H1 (cell line): ENCODE measurements at regions not wholly inside any gene's neighbourhood (a gene's known extent, or its start where the extent isn't known, plus 50 kb on each side); places are given as distances from the start of the nearest gene placed in this dataset.

Experiments used
- CTCF ChIA-PET: fragments of 300-600 bp; sonication (Branson Sonifier 250); formaldehyde crosslinking; loops from one replicate; lab custom pipeline; 2021; ENCODE audit not compliant: partially characterized antibody; lab: Charles Lee
- POLR2A ChIA-PET: fragments of 300-600 bp; sonication (Branson Sonifier 250); formaldehyde crosslinking; loops from one replicate; lab custom pipeline; 2021; ENCODE audit warnings: inconsistent platforms; ENCODE audit not compliant: partially characterized antibody; lab: Charles Lee
- DNase-seq, 2 experiments: peaks; one replicate each; pipeline versions ENCODE4 v3.0.0 to v3.0.0-alpha.2; 2010 to 2022; ENCODE audit warnings: low spot score in 2 of 2, low read depth in 1 of 2, mixed read lengths in 1 of 2
- FAIRE-seq: peaks from 2 replicates; lab custom pipeline; 2011; peaks lifted over from hg19 to GRCh38; lab: Jason Lieb, UNC
- H2AFZ ChIP-seq: 2 replicates; pipeline ENCODE4 v1.8.1; 2012; ENCODE audit warnings: low read length, inconsistent platforms
- H2AK5ac ChIP-seq: 2 replicates; pipeline ENCODE4 v1.6.1; 2013; ENCODE audit warnings: low read depth, low read length
- H2BK120ac ChIP-seq: replicated peaks from 2 replicates; pipeline ENCODE3; 2013; ENCODE audit warnings: low read depth, low read length, inconsistent platforms
- H2BK12ac ChIP-seq: 2 replicates; pipeline ENCODE4 v1.6.1; 2013; ENCODE audit warnings: low read depth, low read length
- H2BK15ac ChIP-seq: 2 replicates; pipeline ENCODE4 v1.6.1; 2013; ENCODE audit warnings: low read length
- H2BK20ac ChIP-seq: 2 replicates; pipeline ENCODE4 v1.6.1; 2013; ENCODE audit warnings: low read length
- H2BK5ac ChIP-seq: 2 replicates; pipeline ENCODE4 v1.6.1; 2013; ENCODE audit warnings: low read depth, low read length
- H3K14ac ChIP-seq: 2 replicates; pipeline ENCODE4 v1.6.1; 2013; ENCODE audit warnings: inconsistent platforms; ENCODE audit not compliant: insufficient read length
- H3K18ac ChIP-seq: 2 replicates; pipeline ENCODE4 v1.6.1; 2013; ENCODE audit warnings: low read length; ENCODE audit errors: extremely low read depth
- H3K23ac ChIP-seq: 2 replicates; pipeline ENCODE4 v1.6.1; 2013; ENCODE audit warnings: inconsistent platforms; ENCODE audit not compliant: insufficient read length
- H3K23me2 ChIP-seq: 2 replicates; pipeline ENCODE4 v1.6.1; 2013; ENCODE audit warnings: low read depth, low read length
- H3K27ac ChIP-seq: 2 replicates; pipeline ENCODE4 v1.6.1; 2011; ENCODE audit warnings: low read depth, low read length, inconsistent platforms
- H3K27me3 ChIP-seq, 4 experiments: replicated peaks in 1 of 4; 1 replicate in 1 of 4; 2 replicates in 3 of 4; pipeline versions ENCODE4 v1.6.1 to v1.8.1; 2011 to 2013; ENCODE audit warnings: low read length in 3 of 4, mild to moderate bottlenecking in 3 of 4, inconsistent platforms in 2 of 4, mixed read lengths in 2 of 4, moderate library complexity in 1 of 4; ENCODE audit not compliant: control insufficient read depth in 3 of 4, insufficient read depth in 3 of 4; ENCODE audit errors: extremely low read depth in 1 of 4
- H3K36me3 ChIP-seq, 4 experiments: 2 replicates each; pipeline versions ENCODE4 v1.6.1 to v1.8.1; 2011 to 2013; ENCODE audit warnings: mild to moderate bottlenecking in 4 of 4, low read length in 3 of 4, moderate library complexity in 2 of 4, control low read depth in 1 of 4, inconsistent platforms in 1 of 4; ENCODE audit not compliant: insufficient read depth in 4 of 4, control insufficient read depth in 2 of 4
- H3K4ac ChIP-seq: replicated peaks from 2 replicates; pipeline ENCODE3; 2013; ENCODE audit warnings: low read length, low read depth, mixed read lengths, inconsistent platforms; ENCODE audit not compliant: insufficient read length
- H3K4me1 ChIP-seq, 4 experiments: replicated peaks in 1 of 4; 1 replicate in 1 of 4; 2 replicates in 3 of 4; pipeline versions ENCODE4 v1.6.1 to v1.8.1; 2011 to 2013; ENCODE audit warnings: low read length in 3 of 4, inconsistent platforms in 2 of 4, mixed read lengths in 1 of 4; ENCODE audit not compliant: insufficient read depth in 4 of 4, control insufficient read depth in 3 of 4
- H3K4me2 ChIP-seq, 2 experiments: 2 replicates each; pipeline versions ENCODE4 v1.6.1 to v1.8.1; 2011 to 2013; ENCODE audit warnings: low read depth in 2 of 2, low read length in 2 of 2, control low read depth in 1 of 2, inconsistent platforms in 1 of 2, mild to moderate bottlenecking in 1 of 2; ENCODE audit not compliant: insufficient read depth in 1 of 2
- H3K4me3 ChIP-seq, 4 experiments: fragments of 200-600, 300-600 bp in 1 of 4; sonication (generic), shearing (Covaris generic), sonication (Bioruptor Twin) in 1 of 4; 2 replicates each; pipeline versions ENCODE4 v1.5.1 to v1.8.1; 2011 to 2016; ENCODE audit warnings: low read length in 4 of 4, low read depth in 3 of 4, control low read depth in 2 of 4, inconsistent platforms in 2 of 4, mild to moderate bottlenecking in 2 of 4, mixed read lengths in 1 of 4, moderate library complexity in 1 of 4; ENCODE audit not compliant: insufficient read depth in 2 of 4; ENCODE audit errors: extremely low read depth in 1 of 4
- H3K56ac ChIP-seq: replicated peaks from 2 replicates; pipeline ENCODE3; 2013; ENCODE audit warnings: low read depth, mild to moderate bottlenecking, mixed read lengths, low read length, inconsistent platforms; ENCODE audit not compliant: insufficient read length
- H3K79me1 ChIP-seq: 2 replicates; pipeline ENCODE4 v1.6.1; 2013; ENCODE audit warnings: low read depth, low read length, control low read depth
- H3K79me2 ChIP-seq, 2 experiments: 2 replicates each; pipeline versions ENCODE4 v1.6.1 to v1.8.1; 2012 to 2013; ENCODE audit warnings: low read length in 2 of 2, mild to moderate bottlenecking in 2 of 2, inconsistent platforms in 1 of 2; ENCODE audit not compliant: insufficient read depth in 2 of 2, control insufficient read depth in 1 of 2
- H3K9ac ChIP-seq, 4 experiments: replicated peaks in 1 of 4; 1 replicate in 1 of 4; 2 replicates in 3 of 4; pipeline versions ENCODE4 v1.6.1 to v1.8.1; 2011 to 2013; ENCODE audit warnings: low read depth in 3 of 4, low read length in 3 of 4, control low read depth in 2 of 4, mild to moderate bottlenecking in 2 of 4, moderate library complexity in 2 of 4, inconsistent platforms in 1 of 4; ENCODE audit errors: extremely low read depth in 1 of 4
- H3K9me3 ChIP-seq, 2 experiments: 2 replicates each; pipeline versions ENCODE4 v1.6.1 to v1.8.1; 2012 to 2013; ENCODE audit warnings: mild to moderate bottlenecking in 2 of 2, moderate library complexity in 2 of 2, control low read depth in 1 of 2, inconsistent platforms in 1 of 2, low read depth in 1 of 2, low read length in 1 of 2, mixed read lengths in 1 of 2; ENCODE audit not compliant: insufficient read depth in 2 of 2
- H4K20me1 ChIP-seq, 2 experiments: replicated peaks in 1 of 2; 2 replicates each; pipeline versions ENCODE3 to v1.8.1; 2011 to 2013; ENCODE audit warnings: inconsistent platforms in 2 of 2, low read length in 2 of 2, mild to moderate bottlenecking in 1 of 2; ENCODE audit not compliant: insufficient read depth in 2 of 2, control insufficient read depth in 1 of 2
- H4K5ac ChIP-seq: 2 replicates; pipeline ENCODE4 v1.6.1; 2013; ENCODE audit warnings: low read length, low read depth, mixed read lengths, inconsistent platforms; ENCODE audit not compliant: insufficient read length
- H4K8ac ChIP-seq: 2 replicates; pipeline ENCODE4 v1.8.0; 2013; ENCODE audit warnings: mild to moderate bottlenecking, moderate library complexity, low read length, inconsistent platforms; ENCODE audit not compliant: insufficient read depth; ENCODE audit errors: extremely low read depth
- H4K91ac ChIP-seq: replicated peaks from 2 replicates; pipeline ENCODE3; 2013; ENCODE audit warnings: low read length, mixed read lengths, inconsistent platforms; ENCODE audit not compliant: insufficient read length
- CHD2 ChIP-seq: IDR thresholded peaks from 2 replicates; pipeline ENCODE4 v1.6.1; 2012; ENCODE audit warnings: low read length, improper control_type of control experiment
- KDM4A ChIP-seq: IDR thresholded peaks from one replicate; pipeline ENCODE4 v1.7.1; 2012; ENCODE audit warnings: low read depth, mild to moderate bottlenecking, moderate library complexity, low read length, inconsistent platforms; ENCODE audit not compliant: severe bottlenecking
- USF2 ChIP-seq: IDR thresholded peaks from 2 replicates; pipeline ENCODE4 v1.6.1; 2011; ENCODE audit warnings: low read length, improper control_type of control experiment
- WGBS, 2 experiments: shearing (Covaris generic) in 1 of 2; methylation state at CpG; one replicate each; pipeline versions ENCODE4 v1.1.6 to v1.1.7; 2013 to 2015; ENCODE audit warnings: low lambda C conversion rate in 2 of 2, mixed read lengths in 2 of 2, inconsistent platforms in 1 of 2, low coverage in 1 of 2, missing lambda C conversion rate in 1 of 2; ENCODE audit not compliant: insufficient replicate concordance in 2 of 2, insufficient coverage in 1 of 2, insufficient read length in 1 of 2; ENCODE audit errors: extremely low coverage in 1 of 2, missing lambda C conversion rate in 1 of 2; 5-methylcytosine and 5-hydroxymethylcytosine counted together

- Histone ChIP-seq H4K5ac (no peak overlapping the region), H3K36me3 (no peaks in the 10 kb centered on the region), H3K4me2 (no peak overlapping the region), H3K27ac (no peak overlapping the region), H3K56ac (no peak overlapping the region), H3K18ac (no peak overlapping the region), H2BK120ac (no peak overlapping the region), H3K9me3 (0 out of 4 replicates have a peak, but pooled peaks cover 0 to 2% of the 10 kb centered on the region in 2 experiments), H4K8ac (no peak overlapping the region), H3K79me2 (no peaks in the 10 kb centered on the region), H3K14ac (no peak overlapping the region), H2BK5ac (no peak overlapping the region), H3K4ac (no peak overlapping the region), H2AK5ac (no peak overlapping the region), H2BK15ac (no peak overlapping the region), H3K23ac (no peak overlapping the region), H3K27me3 (no peaks in the 10 kb centered on the region), H3K4me3 (no peak overlapping the region), H4K91ac (peak overlapping the region; percentile 16), H3K9ac (no peak overlapping the region), H3K79me1 (no peaks in the 10 kb centered on the region), H2AFZ (no peak overlapping the region), H2BK20ac (peak overlapping the region; percentile 51; the same call in 1 of the 2 replicates), H3K4me1 (peaks cover 6 to 15% (median 9%) of the 10 kb centered on the region in 4 experiments; a peak in 6 of 7 replicates), H2BK12ac (peak overlapping the region; percentile 82), H4K20me1 (no peaks in the 10 kb centered on the region), H3K23me2 (no peaks in the 10 kb centered on the region)
- ChIA-PET CTCF (interaction anchor here (0.7 to 0.8 kb wide), 2 partner anchors 44 to 108 kb away, joined by 3 read pairs; no protein-coding TSS in a partner anchor), POLR2A (no interaction called here)
- DNase-seq, result no peak
- 90% methylated on average over 2 of the region's 2 CpGs; no CpG with 5 or more reads in 1 of the 2 experiments for WGBS, 2 experiments
- TF ChIP-seq USF2 (no peak), CHD2 (no peak), KDM4A (no peak)
- no peak for FAIRE-seq
Observed at GRCh38 chr1:244165701-244166100, 114.6 kb downstream of the ZBTB18 start.
